Tibial nerve (tissue), 3 donors: ENCODE measurements at regions not wholly inside any gene's neighbourhood (a gene's known extent, or its start where the extent isn't known, plus 50 kb on each side); places are given as distances from the start of the nearest gene placed in this dataset.

Experiments
- CTCF ChIP-seq, 5 experiments: fragments of 200-600 bp in 3 of 5; fragments of 450-650 bp in 2 of 5; sonication (generic) in 3 of 5; IDR thresholded peaks; one replicate each; pipeline ENCODE4 v1.5.1; 2016 to 2019; ENCODE audit warnings: antibody characterized with exemption in 5 of 5, mild to moderate bottlenecking in 3 of 5, moderate library complexity in 2 of 5
- POLR2A ChIP-seq, 2 donors: fragments of 450-650 bp; IDR thresholded peaks; one replicate each; pipeline ENCODE4 v1.6.1; 2017; ENCODE audit warnings: antibody characterized with exemption in 2 of 2, mild to moderate bottlenecking in 2 of 2, moderate library complexity in 2 of 2

GRCh38 chr6:145372671-145373151, 362.6 kb downstream of the EPM2A start:
- no peak for TF ChIP-seq CTCF (IDR thresholded peaks at IDR 0.05)
- TF ChIP-seq POLR2A (IDR thresholded peaks at IDR 0.05) = no peak
